Epithelial cell of esophagus (primary cell): ENCODE measurements at regions not wholly inside any gene's neighbourhood (a gene's known extent, or its start where the extent isn't known, plus 50 kb on each side); places are given as distances from the start of the nearest gene placed in this dataset.

Experiments
- DNase-seq: peaks from one replicate; pipeline ENCODE4 v3.0.0; 2010; ENCODE audit warnings: low read depth
- H3K4me3 ChIP-seq: 2 replicates; pipeline ENCODE4 v1.5.1; 2011; ENCODE audit warnings: mild to moderate bottlenecking, low read length, control low read depth
- TF ChIP-seq, protein P1 (sequence below): IDR thresholded peaks from 2 replicates; pipeline ENCODE4 v1.5.1; 2011; ENCODE audit warnings: low read depth, mild to moderate bottlenecking, low read length, control low read depth, inconsistent platforms; ENCODE audit not compliant: insufficient read depth; ENCODE audit errors: missing control alignments

DNA sequence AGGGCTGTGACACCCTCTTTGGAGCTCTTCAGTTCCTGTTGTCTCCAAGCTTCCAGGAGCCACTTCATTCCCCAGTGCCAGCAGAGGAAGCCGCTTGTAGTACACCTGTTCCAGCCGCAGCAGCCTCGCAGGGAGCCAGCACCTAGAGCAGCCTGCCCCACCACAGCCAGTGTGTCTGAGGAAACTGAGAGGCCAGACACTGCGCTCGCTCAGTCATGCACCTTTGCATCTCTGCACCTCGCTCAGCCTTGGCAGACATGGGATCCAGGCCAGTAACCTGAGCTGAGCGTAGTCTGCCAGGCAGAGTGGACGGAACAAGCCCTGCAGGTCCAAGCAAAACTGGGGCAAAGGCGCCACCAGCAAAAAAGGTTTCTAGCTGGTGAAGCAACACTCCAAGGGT lies 1072.1 kb downstream of the JRKL start:
- TF ChIP-seq, protein P1, sequence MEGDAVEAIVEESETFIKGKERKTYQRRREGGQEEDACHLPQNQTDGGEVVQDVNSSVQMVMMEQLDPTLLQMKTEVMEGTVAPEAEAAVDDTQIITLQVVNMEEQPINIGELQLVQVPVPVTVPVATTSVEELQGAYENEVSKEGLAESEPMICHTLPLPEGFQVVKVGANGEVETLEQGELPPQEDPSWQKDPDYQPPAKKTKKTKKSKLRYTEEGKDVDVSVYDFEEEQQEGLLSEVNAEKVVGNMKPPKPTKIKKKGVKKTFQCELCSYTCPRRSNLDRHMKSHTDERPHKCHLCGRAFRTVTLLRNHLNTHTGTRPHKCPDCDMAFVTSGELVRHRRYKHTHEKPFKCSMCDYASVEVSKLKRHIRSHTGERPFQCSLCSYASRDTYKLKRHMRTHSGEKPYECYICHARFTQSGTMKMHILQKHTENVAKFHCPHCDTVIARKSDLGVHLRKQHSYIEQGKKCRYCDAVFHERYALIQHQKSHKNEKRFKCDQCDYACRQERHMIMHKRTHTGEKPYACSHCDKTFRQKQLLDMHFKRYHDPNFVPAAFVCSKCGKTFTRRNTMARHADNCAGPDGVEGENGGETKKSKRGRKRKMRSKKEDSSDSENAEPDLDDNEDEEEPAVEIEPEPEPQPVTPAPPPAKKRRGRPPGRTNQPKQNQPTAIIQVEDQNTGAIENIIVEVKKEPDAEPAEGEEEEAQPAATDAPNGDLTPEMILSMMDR, result no peak
- DNase-seq, result no peak
- H3K4me3 ChIP-seq, result no peak overlapping the region

DNA sequence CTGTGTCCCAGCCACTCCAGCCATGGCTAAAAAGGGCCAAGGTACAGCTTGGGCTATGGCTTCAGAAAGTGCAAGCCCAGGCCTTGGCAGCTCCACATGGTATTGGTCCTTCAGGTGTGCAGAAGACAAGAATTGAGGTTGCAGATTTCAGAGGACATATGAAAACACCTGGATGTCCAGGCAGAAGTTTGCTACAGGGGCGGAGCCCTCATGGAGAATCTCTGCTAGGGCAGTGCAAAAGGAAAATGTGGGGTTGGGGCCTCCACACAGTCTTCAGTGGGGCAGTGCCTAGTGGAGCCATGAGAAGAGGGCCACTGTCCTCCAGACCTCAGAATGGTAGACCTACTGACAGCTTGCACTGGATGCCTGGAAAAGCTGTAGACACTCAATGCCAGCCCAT lies 1074.1 kb downstream of the JRKL start:
- no peak overlapping the region for H3K4me3 ChIP-seq
- TF ChIP-seq, protein P1, result no peak
- no peak for DNase-seq

- no peak for DNase-seq
- H3K4me3 ChIP-seq, result no peak overlapping the region
- TF ChIP-seq, protein P1, result no peak
Observed at GRCh38 chr11:97471480-97471879, 1081.7 kb downstream of the JRKL start.

GRCh38 chr11:97487387-97487786 lies 1097.6 kb downstream of the JRKL start:
- DNase-seq, result no peak
- TF ChIP-seq, protein P1, result no peak
- no peak overlapping the region for H3K4me3 ChIP-seq

DNA sequence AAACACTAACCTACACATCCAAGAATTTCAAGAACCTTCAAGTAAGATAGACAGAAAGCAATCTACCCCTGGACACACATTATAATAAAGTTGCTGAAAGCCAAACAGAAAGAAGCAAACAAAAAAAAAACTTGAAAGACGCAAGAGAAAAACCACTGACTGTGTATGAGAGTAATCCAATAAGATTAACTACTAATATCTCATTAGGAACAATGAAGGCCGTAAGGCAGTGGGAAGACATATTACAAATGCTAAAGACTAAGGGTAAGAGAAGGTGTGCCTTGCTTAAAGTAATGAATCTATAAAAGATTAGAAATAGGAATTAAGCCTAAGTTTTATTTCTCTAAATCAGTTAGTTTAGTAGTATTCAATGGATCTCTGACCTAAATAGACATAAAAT lies 1109.1 kb downstream of the JRKL start:
- no peak overlapping the region for H3K4me3 ChIP-seq
- TF ChIP-seq, protein P1, result no peak

DNA sequence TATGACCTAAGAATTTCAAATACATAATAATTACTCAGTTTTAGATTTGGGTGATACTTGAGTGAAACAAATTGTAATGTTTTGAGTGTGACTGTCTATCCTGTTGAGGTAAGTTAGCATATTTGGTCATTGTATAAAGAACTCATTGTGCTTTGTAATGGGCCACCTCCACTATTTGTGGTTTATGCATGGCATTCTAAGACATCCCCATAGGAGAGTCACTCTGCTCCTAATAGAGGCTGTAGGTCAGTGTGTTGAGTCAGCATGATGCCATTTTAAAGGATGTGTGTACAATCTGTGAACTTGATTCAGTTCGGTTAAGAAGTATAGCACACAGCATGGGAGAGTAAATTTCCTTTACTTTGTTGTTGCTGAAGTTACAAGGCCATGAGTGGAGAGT lies 1112.4 kb downstream of the JRKL start:
- DNase-seq, result no peak
- TF ChIP-seq, protein P1, result no peak
- H3K4me3 ChIP-seq, result no peak overlapping the region

More for the DNA sequence above, 1109.1 kb downstream of the JRKL start:
- no peak for DNase-seq

GRCh38 chr11:97506076-97506759 lies 1116.4 kb downstream of the JRKL start:
- no peak for DNase-seq
- TF ChIP-seq, protein P1, result no peak
- H3K4me3 ChIP-seq, result no peak overlapping the region
